HepG2 (cell line): ENCODE measurements at regions not wholly inside any gene's neighbourhood (a gene's known extent, or its start where the extent isn't known, plus 50 kb on each side); places are given as distances from the start of the nearest gene placed in this dataset.

Source experiments
- CENPT ChIP-seq: sonication (generic); formaldehyde crosslinking; IDR thresholded peaks from 2 replicates; pipeline ENCODE4 v1.8.0; 2022; ENCODE audit warnings: low read depth, mild to moderate bottlenecking, moderate library complexity, missing genetic modification reagents
- HNF4G ChIP-seq, 2 experiments: sonication (generic) in 1 of 2; formaldehyde crosslinking in 1 of 2; IDR thresholded peaks; 2 replicates each; pipeline versions ENCODE4 v1.4.0 to v1.6.1; 2011 to 2020; ENCODE audit warnings: borderline replicate concordance in 2 of 2, low read depth in 2 of 2, mild to moderate bottlenecking in 2 of 2, low read length in 1 of 2, missing genetic modification reagents in 1 of 2, moderate library complexity in 1 of 2
- MXD4 ChIP-seq: IDR thresholded peaks from 2 replicates; pipeline ENCODE4 v1.6.1; 2016; ENCODE audit warnings: mild to moderate bottlenecking, missing biosample characterization, missing genetic modification reagents
- NBN ChIP-seq: fragments of 450-650 bp; conservative IDR thresholded peaks from 2 replicates; pipeline ENCODE4 v1.6.1; 2017
- NFE2 ChIP-seq: sonication (generic); formaldehyde crosslinking; IDR thresholded peaks from 2 replicates; pipeline ENCODE4 v1.4.0; 2020; ENCODE audit warnings: missing genetic modification reagents
- PHB2 ChIP-seq: fragments of 450-650 bp; IDR thresholded peaks from 2 replicates; pipeline ENCODE4 v1.6.1; 2018; ENCODE audit not compliant: partially characterized antibody
- PHF5A ChIP-seq: IDR thresholded peaks from one replicate; pipeline ENCODE4 v1.6.1; 2018; ENCODE audit warnings: low read depth, missing genetic modification reagents; ENCODE audit not compliant: unreplicated experiment
- RBM39 ChIP-seq: fragments of 200-400 bp; formaldehyde crosslinking; IDR thresholded peaks from one replicate; pipeline ENCODE4 v1.6.1; 2018; ENCODE audit warnings: antibody characterized with exemption, mild to moderate bottlenecking, low read depth, low read length; ENCODE audit not compliant: poor library complexity, severe bottlenecking
- SOX13 ChIP-seq, 3 experiments: fragments of 450-650 bp in 1 of 3; sonication (generic) in 1 of 3; formaldehyde crosslinking in 1 of 3; IDR thresholded peaks in 2 of 3; conservative IDR thresholded peaks in 1 of 3; 2 replicates each; pipeline versions ENCODE4 v1.5.0 to v1.6.1; 2016 to 2020; ENCODE audit warnings: antibody characterized with exemption in 1 of 3, mild to moderate bottlenecking in 1 of 3, missing compliant biosample characterization in 1 of 3, missing genetic modification reagents in 1 of 3, moderate library complexity in 1 of 3
- TBL1XR1 ChIP-seq: fragments of 150-350 bp; IDR thresholded peaks from 2 replicates; pipeline ENCODE4 v1.6.1; 2014; ENCODE audit warnings: borderline replicate concordance, low read length; ENCODE audit not compliant: partially characterized antibody
- ZNF124 ChIP-seq: sonication (generic); formaldehyde crosslinking; IDR thresholded peaks from 2 replicates; pipeline ENCODE4 v1.4.0; 2020; ENCODE audit warnings: missing genetic modification reagents
- ZNF264 ChIP-seq: sonication (generic); formaldehyde crosslinking; IDR thresholded peaks from 2 replicates; pipeline ENCODE4 v1.4.0; 2020; ENCODE audit warnings: missing genetic modification reagents
- ZNF572 ChIP-seq: sonication (generic); formaldehyde crosslinking; IDR thresholded peaks from 2 replicates; pipeline ENCODE4 v1.5.1; 2020; ENCODE audit warnings: mild to moderate bottlenecking, missing genetic modification reagents
- ZNF879 ChIP-seq: sonication (generic); formaldehyde crosslinking; IDR thresholded peaks from 2 replicates; pipeline ENCODE4 v1.8.1; 2023; ENCODE audit warnings: missing genetic modification reagents
- ZSCAN31 ChIP-seq: sonication (generic); formaldehyde crosslinking; IDR thresholded peaks from 2 replicates; pipeline ENCODE4 v1.5.0; 2020; ENCODE audit warnings: low read depth, mild to moderate bottlenecking, missing genetic modification reagents
- ZSCAN9 ChIP-seq: IDR thresholded peaks from 2 replicates; pipeline ENCODE4 v1.6.1; 2016; ENCODE audit warnings: borderline replicate concordance
- TF ChIP-seq, protein P1 (sequence below): sonication (generic); formaldehyde crosslinking; IDR thresholded peaks from 2 replicates; pipeline ENCODE4 v1.4.0; 2020; ENCODE audit warnings: mild to moderate bottlenecking, missing genetic modification reagents
- TF ChIP-seq, protein P2 (sequence below): sonication (generic); formaldehyde crosslinking; IDR thresholded peaks from 2 replicates; pipeline ENCODE4 v1.5.0; 2020; ENCODE audit warnings: mild to moderate bottlenecking, missing genetic modification reagents, borderline replicate concordance
- TF ChIP-seq, protein P3 (sequence below): IDR thresholded peaks from 2 replicates; pipeline ENCODE4 v1.6.1; 2016; ENCODE audit warnings: missing genetic modification reagents, missing compliant biosample characterization
- TF ChIP-seq, protein P4 (sequence below): sonication (generic); formaldehyde crosslinking; conservative IDR thresholded peaks from 2 replicates; pipeline ENCODE4 v1.4.0; 2020; ENCODE audit warnings: mild to moderate bottlenecking, missing genetic modification reagents, moderate library complexity

DNA sequence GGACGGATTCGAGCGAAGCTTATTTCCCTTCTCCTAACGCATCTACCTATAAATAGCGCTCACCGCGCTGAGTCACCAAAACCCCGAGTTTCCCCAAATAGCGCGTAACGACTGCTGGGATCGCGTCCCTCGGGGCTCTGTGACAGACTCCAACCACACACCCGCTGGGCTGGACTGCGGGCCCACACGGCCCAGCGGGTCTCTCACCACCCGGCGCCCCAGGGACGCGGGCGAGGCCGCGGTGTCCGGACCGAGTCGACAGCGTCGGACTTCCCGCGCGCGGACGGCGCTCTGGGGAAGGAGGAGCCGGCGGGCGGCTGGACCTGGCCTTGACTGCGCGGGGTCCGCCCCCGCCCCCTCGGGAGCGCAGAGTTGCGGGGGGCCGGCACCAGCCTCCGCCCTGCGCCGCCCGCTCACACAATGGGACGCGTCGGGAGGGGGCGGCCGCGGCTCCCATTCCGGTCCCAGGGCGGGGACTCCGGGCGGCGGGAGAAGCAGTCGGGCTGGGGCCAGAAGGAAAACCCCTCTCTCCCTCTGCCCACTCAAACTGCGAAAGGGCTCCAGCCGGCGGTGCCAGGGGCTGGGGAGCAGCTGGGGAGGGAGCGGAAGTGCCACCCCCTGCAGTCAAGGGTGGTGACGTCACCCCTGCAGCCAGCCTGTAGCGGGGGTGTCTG is 108.8 kb downstream of the KCNRG start (continued):
- TF ChIP-seq ZNF572 (CRISPR knock-in tag) (0 out of 2 replicates have a peak, but pooled peaks have one; percentile 49), ZSCAN9 (CRISPR knock-in tag) (peak; percentile 32; the same call in 1 of the 2 replicates), PHB2 (no peak), MXD4 (CRISPR knock-in tag) (peak; percentile 62; the same call in 1 of the 2 replicates), ZNF124 (CRISPR knock-in tag) (peak; percentile 91; the same call in 1 of the 2 replicates), TBL1XR1 (peak; percentile 30), NFE2 (no peak), ZSCAN31 (CRISPR knock-in tag) (peak; percentile 58), ZNF879 (CRISPR knock-in tag) (peak; percentile 25), SOX13 (IDR thresholded peaks at IDR 0.05) (no peak), SOX13 (CRISPR knock-in tag; conservative IDR thresholded peaks at IDR 0.05 in 1 of 2, IDR thresholded peaks at IDR 0.05 in 1 of 2) (peak; percentile 27 to 70; a peak in 2 of 4 replicates), RBM39 (peak; percentile 92), NBN (no peak), ZNF264 (0 out of 2 replicates have a peak, but pooled peaks have one; percentile 14), PHF5A (peak; percentile 13), CENPT (0 out of 2 replicates have a peak, but pooled peaks have one; percentile 0), HNF4G (IDR thresholded peaks at IDR 0.05; ENCODE audit: borderline replicate concordance, low read depth, low read length) (no peak), HNF4G (CRISPR knock-in tag; IDR thresholded peaks at IDR 0.05; ENCODE audit: borderline replicate concordance, low read depth) (peak; percentile 36; the same call in 1 of the 2 replicates)
- TF ChIP-seq, protein P1, sequence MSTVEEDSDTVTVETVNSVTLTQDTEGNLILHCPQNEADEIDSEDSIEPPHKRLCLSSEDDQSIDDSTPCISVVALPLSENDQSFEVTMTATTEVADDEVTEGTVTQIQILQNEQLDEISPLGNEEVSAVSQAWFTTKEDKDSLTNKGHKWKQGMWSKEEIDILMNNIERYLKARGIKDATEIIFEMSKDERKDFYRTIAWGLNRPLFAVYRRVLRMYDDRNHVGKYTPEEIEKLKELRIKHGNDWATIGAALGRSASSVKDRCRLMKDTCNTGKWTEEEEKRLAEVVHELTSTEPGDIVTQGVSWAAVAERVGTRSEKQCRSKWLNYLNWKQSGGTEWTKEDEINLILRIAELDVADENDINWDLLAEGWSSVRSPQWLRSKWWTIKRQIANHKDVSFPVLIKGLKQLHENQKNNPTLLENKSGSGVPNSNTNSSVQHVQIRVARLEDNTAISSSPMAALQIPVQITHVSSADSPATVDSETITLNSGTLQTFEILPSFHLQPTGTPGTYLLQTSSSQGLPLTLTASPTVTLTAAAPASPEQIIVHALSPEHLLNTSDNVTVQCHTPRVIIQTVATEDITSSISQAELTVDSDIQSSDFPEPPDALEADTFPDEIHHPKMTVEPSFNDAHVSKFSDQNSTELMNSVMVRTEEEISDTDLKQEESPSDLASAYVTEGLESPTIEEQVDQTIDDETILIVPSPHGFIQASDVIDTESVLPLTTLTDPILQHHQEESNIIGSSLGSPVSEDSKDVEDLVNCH (CRISPR knock-in tag), result 0 out of 2 replicates have a peak, but pooled peaks have one; percentile 21
- TF ChIP-seq, protein P2, sequence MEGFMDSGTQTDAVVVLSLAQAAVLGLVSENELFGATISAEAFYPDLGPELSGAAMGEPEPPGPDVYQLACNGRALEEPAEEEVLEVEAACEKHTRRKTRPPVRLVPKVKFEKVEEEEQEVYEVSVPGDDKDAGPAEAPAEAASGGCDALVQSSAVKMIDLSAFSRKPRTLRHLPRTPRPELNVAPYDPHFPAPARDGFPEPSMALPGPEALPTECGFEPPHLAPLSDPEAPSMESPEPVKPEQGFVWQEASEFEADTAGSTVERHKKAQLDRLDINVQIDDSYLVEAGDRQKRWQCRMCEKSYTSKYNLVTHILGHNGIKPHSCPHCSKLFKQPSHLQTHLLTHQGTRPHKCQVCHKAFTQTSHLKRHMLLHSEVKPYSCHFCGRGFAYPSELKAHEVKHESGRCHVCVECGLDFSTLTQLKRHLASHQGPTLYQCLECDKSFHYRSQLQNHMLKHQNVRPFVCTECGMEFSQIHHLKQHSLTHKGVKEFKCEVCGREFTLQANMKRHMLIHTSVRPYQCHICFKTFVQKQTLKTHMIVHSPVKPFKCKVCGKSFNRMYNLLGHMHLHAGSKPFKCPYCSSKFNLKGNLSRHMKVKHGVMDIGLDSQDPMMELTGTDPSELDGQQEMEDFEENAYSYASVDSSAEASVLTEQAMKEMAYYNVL (CRISPR knock-in tag), result peak; percentile 68; the same call in 1 of the 2 replicates
- TF ChIP-seq, protein P3, sequence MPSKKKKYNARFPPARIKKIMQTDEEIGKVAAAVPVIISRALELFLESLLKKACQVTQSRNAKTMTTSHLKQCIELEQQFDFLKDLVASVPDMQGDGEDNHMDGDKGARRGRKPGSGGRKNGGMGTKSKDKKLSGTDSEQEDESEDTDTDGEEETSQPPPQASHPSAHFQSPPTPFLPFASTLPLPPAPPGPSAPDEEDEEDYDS (CRISPR knock-in tag), result peak; percentile 30; the same call in 1 of the 2 replicates
- TF ChIP-seq, protein P4, sequence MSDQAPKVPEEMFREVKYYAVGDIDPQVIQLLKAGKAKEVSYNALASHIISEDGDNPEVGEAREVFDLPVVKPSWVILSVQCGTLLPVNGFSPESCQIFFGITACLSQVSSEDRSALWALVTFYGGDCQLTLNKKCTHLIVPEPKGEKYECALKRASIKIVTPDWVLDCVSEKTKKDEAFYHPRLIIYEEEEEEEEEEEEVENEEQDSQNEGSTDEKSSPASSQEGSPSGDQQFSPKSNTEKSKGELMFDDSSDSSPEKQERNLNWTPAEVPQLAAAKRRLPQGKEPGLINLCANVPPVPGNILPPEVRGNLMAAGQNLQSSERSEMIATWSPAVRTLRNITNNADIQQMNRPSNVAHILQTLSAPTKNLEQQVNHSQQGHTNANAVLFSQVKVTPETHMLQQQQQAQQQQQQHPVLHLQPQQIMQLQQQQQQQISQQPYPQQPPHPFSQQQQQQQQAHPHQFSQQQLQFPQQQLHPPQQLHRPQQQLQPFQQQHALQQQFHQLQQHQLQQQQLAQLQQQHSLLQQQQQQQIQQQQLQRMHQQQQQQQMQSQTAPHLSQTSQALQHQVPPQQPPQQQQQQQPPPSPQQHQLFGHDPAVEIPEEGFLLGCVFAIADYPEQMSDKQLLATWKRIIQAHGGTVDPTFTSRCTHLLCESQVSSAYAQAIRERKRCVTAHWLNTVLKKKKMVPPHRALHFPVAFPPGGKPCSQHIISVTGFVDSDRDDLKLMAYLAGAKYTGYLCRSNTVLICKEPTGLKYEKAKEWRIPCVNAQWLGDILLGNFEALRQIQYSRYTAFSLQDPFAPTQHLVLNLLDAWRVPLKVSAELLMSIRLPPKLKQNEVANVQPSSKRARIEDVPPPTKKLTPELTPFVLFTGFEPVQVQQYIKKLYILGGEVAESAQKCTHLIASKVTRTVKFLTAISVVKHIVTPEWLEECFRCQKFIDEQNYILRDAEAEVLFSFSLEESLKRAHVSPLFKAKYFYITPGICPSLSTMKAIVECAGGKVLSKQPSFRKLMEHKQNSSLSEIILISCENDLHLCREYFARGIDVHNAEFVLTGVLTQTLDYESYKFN (CRISPR knock-in tag), result 0 out of 2 replicates have a peak, but pooled peaks have one; percentile 22
